ENCODE measurements at regions not wholly inside any gene's neighbourhood (a gene's known extent, or its start where the extent isn't known, plus 50 kb on each side); places are given as distances from the start of the nearest gene placed in this dataset.

DNA sequence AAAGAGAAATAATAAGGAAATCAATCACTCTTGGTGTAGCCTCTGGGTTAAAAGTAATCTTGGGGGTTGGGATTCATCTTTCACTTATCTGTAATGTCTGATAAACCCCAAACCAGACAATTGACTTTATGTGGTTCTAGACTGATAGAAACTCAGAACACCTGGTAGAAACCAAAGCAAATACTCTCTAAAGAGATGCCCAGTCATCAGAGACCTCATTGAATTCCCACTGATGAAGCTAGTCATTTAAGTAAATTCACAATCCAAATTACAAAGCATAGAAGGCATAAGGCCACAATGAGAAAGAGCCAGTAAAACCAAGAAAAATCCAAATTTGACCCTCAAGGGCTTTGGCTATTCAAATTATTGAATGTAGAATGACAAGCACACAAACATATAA lies 250.6 kb downstream of the MBNL1 start:
- no peak for TF ChIP-seq EZH2 (IDR thresholded peaks at IDR 0.05; ENCODE audit: low read length)
- TF ChIP-seq, protein P1, sequence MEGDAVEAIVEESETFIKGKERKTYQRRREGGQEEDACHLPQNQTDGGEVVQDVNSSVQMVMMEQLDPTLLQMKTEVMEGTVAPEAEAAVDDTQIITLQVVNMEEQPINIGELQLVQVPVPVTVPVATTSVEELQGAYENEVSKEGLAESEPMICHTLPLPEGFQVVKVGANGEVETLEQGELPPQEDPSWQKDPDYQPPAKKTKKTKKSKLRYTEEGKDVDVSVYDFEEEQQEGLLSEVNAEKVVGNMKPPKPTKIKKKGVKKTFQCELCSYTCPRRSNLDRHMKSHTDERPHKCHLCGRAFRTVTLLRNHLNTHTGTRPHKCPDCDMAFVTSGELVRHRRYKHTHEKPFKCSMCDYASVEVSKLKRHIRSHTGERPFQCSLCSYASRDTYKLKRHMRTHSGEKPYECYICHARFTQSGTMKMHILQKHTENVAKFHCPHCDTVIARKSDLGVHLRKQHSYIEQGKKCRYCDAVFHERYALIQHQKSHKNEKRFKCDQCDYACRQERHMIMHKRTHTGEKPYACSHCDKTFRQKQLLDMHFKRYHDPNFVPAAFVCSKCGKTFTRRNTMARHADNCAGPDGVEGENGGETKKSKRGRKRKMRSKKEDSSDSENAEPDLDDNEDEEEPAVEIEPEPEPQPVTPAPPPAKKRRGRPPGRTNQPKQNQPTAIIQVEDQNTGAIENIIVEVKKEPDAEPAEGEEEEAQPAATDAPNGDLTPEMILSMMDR (optimal IDR thresholded peaks at IDR 0.05 in 1 of 3, IDR thresholded peaks at IDR 0.05 in 1 of 3, conservative IDR thresholded peaks at IDR 0.05 in 1 of 3; ENCODE audit: extremely low read depth in 1 of 3, insufficient read depth in 2 of 3, low read length in 3 of 3) = no peak

All from keratinocyte (primary cell).